Activated CD4-positive, alpha-beta T cell treated with anti-CD3 and anti-CD28 coated beads, Interleukin-2, amount 10 ng/mL, durations not matched to agents 7 days and 5 days (primary cell): ENCODE measurements at regions not wholly inside any gene's neighbourhood (a gene's known extent, or its start where the extent isn't known, plus 50 kb on each side); places are given as distances from the start of the nearest gene placed in this dataset.

Source experiments
- CTCF ChIA-PET: fragments of 350-600 bp; sonication (Branson Sonifier 250); formaldehyde crosslinking; loops from one replicate; lab custom pipeline; 2021; ENCODE audit warnings: antibody characterized with exemption; lab: Charles Lee
- POLR2A ChIA-PET: fragments of 350-600 bp; sonication (Branson Sonifier 250); formaldehyde crosslinking; loops from one replicate; lab custom pipeline; 2021; ENCODE audit warnings: antibody characterized with exemption; lab: Charles Lee
- DNase-seq: peaks from one replicate; pipeline ENCODE4 v3.0.0-alpha.2; 2020
- H3K27ac Mint-ChIP-seq: one replicate; pipeline ENCODE4 v1.8.0; 2021; ENCODE audit warnings: mild to moderate bottlenecking, moderate library complexity, mixed read lengths
- H3K27me3 Mint-ChIP-seq: one replicate; pipeline ENCODE4 v1.8.0; 2021; ENCODE audit warnings: mixed read lengths
- H3K36me3 Mint-ChIP-seq: one replicate; pipeline ENCODE4 v1.8.0; 2021; ENCODE audit warnings: low read depth, mixed read lengths
- H3K4me1 Mint-ChIP-seq: one replicate; pipeline ENCODE4 v1.8.0; 2021; ENCODE audit warnings: mixed read lengths
- H3K4me3 Mint-ChIP-seq: one replicate; pipeline ENCODE4 v1.8.0; 2021; ENCODE audit warnings: mild to moderate bottlenecking, moderate library complexity, mixed read lengths
- H3K9me3 Mint-ChIP-seq: one replicate; pipeline ENCODE4 v1.8.0; 2021; ENCODE audit warnings: mixed read lengths

- Mint-ChIP-seq H3K9me3 (no peaks in the 10 kb centered on the region), H3K36me3 (no peaks in the 10 kb centered on the region), H3K4me3 (no peak overlapping the region), H3K27ac (no peak overlapping the region), H3K4me1 (no peaks in the 10 kb centered on the region), H3K27me3 (peaks cover 2% of the 10 kb centered on the region)
- no peak for DNase-seq
- ChIA-PET POLR2A (no interaction called here), CTCF (no interaction called here)
These were observed 257.1 kb downstream of the ADAMTS20 start for GRCh38 chr12:43294916-43295315.

- no peak for DNase-seq
- no peaks in the 10 kb centered on the region for H3K4me1 Mint-ChIP-seq
- H3K36me3 Mint-ChIP-seq, result no peaks in the 10 kb centered on the region
- peaks cover 2% of the 10 kb centered on the region for H3K27me3 Mint-ChIP-seq
- CTCF ChIA-PET, result no interaction called here
- POLR2A ChIA-PET, result no interaction called here
- no peak overlapping the region for H3K4me3 Mint-ChIP-seq
- H3K27ac Mint-ChIP-seq, result no peak overlapping the region
- H3K9me3 Mint-ChIP-seq, result no peaks in the 10 kb centered on the region
These were observed 257.9 kb downstream of the ADAMTS20 start for GRCh38 chr12:43294147-43294546.

GRCh38 chr12:43293396-43293795 is 258.6 kb downstream of the ADAMTS20 start:
- CTCF ChIA-PET, result no interaction called here
- Mint-ChIP-seq H3K4me1 (no peaks in the 10 kb centered on the region), H3K36me3 (no peaks in the 10 kb centered on the region), H3K9me3 (no peaks in the 10 kb centered on the region), H3K27me3 (peaks cover 2% of the 10 kb centered on the region), H3K27ac (no peak overlapping the region), H3K4me3 (no peak overlapping the region)
- POLR2A ChIA-PET, result no interaction called here
- no peak for DNase-seq

- DNase-seq, result no peak
- Mint-ChIP-seq H3K36me3 (no peaks in the 10 kb centered on the region), H3K27ac (no peak overlapping the region), H3K27me3 (peaks cover 2% of the 10 kb centered on the region), H3K4me1 (no peaks in the 10 kb centered on the region), H3K4me3 (no peak overlapping the region), H3K9me3 (no peaks in the 10 kb centered on the region)
- POLR2A ChIA-PET, result no interaction called here
- CTCF ChIA-PET, result no interaction called here
These were observed 259.3 kb downstream of the ADAMTS20 start for GRCh38 chr12:43292699-43293098.

- peaks cover 2% of the 10 kb centered on the region for H3K27me3 Mint-ChIP-seq
These were observed 260.5 kb downstream of the ADAMTS20 start for GRCh38 chr12:43291516-43291915.

GRCh38 chr12:43290836-43291235 is 261.2 kb downstream of the ADAMTS20 start:
- Mint-ChIP-seq H3K27me3 (peaks cover 2% of the 10 kb centered on the region), H3K36me3 (no peaks in the 10 kb centered on the region), H3K27ac (no peak overlapping the region), H3K9me3 (no peaks in the 10 kb centered on the region), H3K4me1 (no peaks in the 10 kb centered on the region), H3K4me3 (no peak overlapping the region)
- ChIA-PET POLR2A (no interaction called here), CTCF (no interaction called here)
- DNase-seq, result no peak

More at GRCh38 chr12:43291516-43291915, 260.5 kb downstream of the ADAMTS20 start:
- Mint-ChIP-seq H3K4me1 (no peaks in the 10 kb centered on the region), H3K4me3 (no peak overlapping the region), H3K27ac (no peak overlapping the region), H3K36me3 (no peaks in the 10 kb centered on the region), H3K9me3 (no peaks in the 10 kb centered on the region)
- CTCF ChIA-PET, result no interaction called here
- no peak for DNase-seq
- POLR2A ChIA-PET, result no interaction called here

- DNase-seq, result no peak
- CTCF ChIA-PET, result no interaction called here
- POLR2A ChIA-PET, result no interaction called here
- Mint-ChIP-seq H3K27ac (no peak overlapping the region), H3K36me3 (no peaks in the 10 kb centered on the region), H3K4me3 (no peak overlapping the region), H3K27me3 (peaks cover 2% of the 10 kb centered on the region), H3K4me1 (no peaks in the 10 kb centered on the region), H3K9me3 (no peaks in the 10 kb centered on the region)
These were observed 262.6 kb downstream of the ADAMTS20 start for GRCh38 chr12:43289426-43289801.

- Mint-ChIP-seq H3K4me3 (no peak overlapping the region), H3K27me3 (peaks cover 2% of the 10 kb centered on the region), H3K36me3 (no peaks in the 10 kb centered on the region), H3K9me3 (no peaks in the 10 kb centered on the region), H3K4me1 (no peaks in the 10 kb centered on the region), H3K27ac (no peak overlapping the region)
- DNase-seq, result no peak
- CTCF ChIA-PET, result interaction anchor here (1.4 kb wide), 1 partner anchor 484 kb away, joined by 4 read pairs; no protein-coding TSS in a partner anchor
- POLR2A ChIA-PET, result no interaction called here
These were observed 263.2 kb downstream of the ADAMTS20 start for GRCh38 chr12:43288671-43289425.

- peaks cover 2% of the 10 kb centered on the region for H3K27me3 Mint-ChIP-seq
- POLR2A ChIA-PET, result no interaction called here
- no peak overlapping the region for H3K27ac Mint-ChIP-seq
- H3K4me3 Mint-ChIP-seq, result no peak overlapping the region
- H3K36me3 Mint-ChIP-seq, result no peaks in the 10 kb centered on the region
- H3K4me1 Mint-ChIP-seq, result no peaks in the 10 kb centered on the region
- no peaks in the 10 kb centered on the region for H3K9me3 Mint-ChIP-seq
- CTCF ChIA-PET, result interaction anchor here (1.4 kb wide), 1 partner anchor 483 kb away, joined by 4 read pairs; no protein-coding TSS in a partner anchor
- no peak for DNase-seq
These were observed 264.2 kb downstream of the ADAMTS20 start for GRCh38 chr12:43287706-43288383.

- DNase-seq, result no peak
- Mint-ChIP-seq H3K4me3 (no peak overlapping the region), H3K27ac (no peak overlapping the region), H3K4me1 (no peaks in the 10 kb centered on the region), H3K36me3 (no peaks in the 10 kb centered on the region), H3K9me3 (no peaks in the 10 kb centered on the region), H3K27me3 (no peaks in the 10 kb centered on the region)
- ChIA-PET CTCF (no interaction called here), POLR2A (no interaction called here)
These were observed 265.0 kb downstream of the ADAMTS20 start for GRCh38 chr12:43286986-43287385.

GRCh38 chr12:43285159-43285598 is 266.8 kb downstream of the ADAMTS20 start:
- no peak for DNase-seq
- H3K9me3 Mint-ChIP-seq, result no peaks in the 10 kb centered on the region
- ChIA-PET CTCF (no interaction called here), POLR2A (no interaction called here)
- no peaks in the 10 kb centered on the region for H3K36me3 Mint-ChIP-seq
- H3K4me3 Mint-ChIP-seq, result no peak overlapping the region
- no peak overlapping the region for H3K27ac Mint-ChIP-seq
- no peaks in the 10 kb centered on the region for H3K27me3 Mint-ChIP-seq
- no peaks in the 10 kb centered on the region for H3K4me1 Mint-ChIP-seq

GRCh38 chr12:43284486-43285158 is 267.4 kb downstream of the ADAMTS20 start:
- POLR2A ChIA-PET, result no interaction called here
- H3K36me3 Mint-ChIP-seq, result no peaks in the 10 kb centered on the region
- no peak overlapping the region for H3K27ac Mint-ChIP-seq
- H3K27me3 Mint-ChIP-seq, result no peaks in the 10 kb centered on the region
- H3K4me1 Mint-ChIP-seq, result no peaks in the 10 kb centered on the region
- CTCF ChIA-PET, result no interaction called here
- DNase-seq, result no peak
- no peaks in the 10 kb centered on the region for H3K9me3 Mint-ChIP-seq
- H3K4me3 Mint-ChIP-seq, result no peak overlapping the region

- POLR2A ChIA-PET, result no interaction called here
- H3K36me3 Mint-ChIP-seq, result no peaks in the 10 kb centered on the region
- H3K4me3 Mint-ChIP-seq, result no peak overlapping the region
- H3K4me1 Mint-ChIP-seq, result no peaks in the 10 kb centered on the region
- CTCF ChIA-PET, result no interaction called here
- H3K9me3 Mint-ChIP-seq, result no peaks in the 10 kb centered on the region
- H3K27ac Mint-ChIP-seq, result no peak overlapping the region
- H3K27me3 Mint-ChIP-seq, result no peaks in the 10 kb centered on the region
- DNase-seq, result no peak
These were observed 268.8 kb downstream of the ADAMTS20 start for GRCh38 chr12:43283206-43283605.
